Right renal pelvis (tissue), 4 donors: ENCODE measurements at regions not wholly inside any gene's neighbourhood (a gene's known extent, or its start where the extent isn't known, plus 50 kb on each side); places are given as distances from the start of the nearest gene placed in this dataset.
A peak's percentile ranks its signal among the peaks of the same experiment; 100 is the strongest.
"Not testable (repeated sequence)": the region's sequence is repeated elsewhere in the genome, so short reads cannot be mapped to it uniquely, and the experiment has no call there.

Source experiments
- DNase-seq, 4 donors: peaks; one replicate each; pipeline ENCODE4 v3.0.0-alpha.2; 2013; ENCODE audit warnings: low read depth in 4 of 4, low spot score in 3 of 4, missing footprints in 1 of 4

DNA sequence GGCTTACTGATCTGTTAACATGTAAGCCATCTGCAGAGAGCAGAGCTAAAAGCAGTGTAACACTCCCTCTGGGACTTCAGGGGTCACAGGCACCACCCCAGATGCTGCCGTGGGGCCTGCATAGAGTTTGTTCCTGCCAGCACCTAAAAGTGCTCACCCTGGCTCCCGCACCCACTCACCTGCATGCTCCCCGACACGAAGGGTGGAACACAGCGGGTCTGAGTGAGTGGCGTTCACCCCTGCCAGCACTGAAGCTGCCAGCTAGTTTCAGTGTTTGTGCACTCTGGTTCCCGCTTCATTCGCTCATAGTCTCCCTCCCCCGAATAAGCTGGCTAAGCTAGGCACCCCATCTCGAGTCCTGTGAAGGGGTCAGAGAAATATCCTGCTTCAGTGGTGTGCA is 1681.0 kb downstream of the NCAM2 start:
- DNase-seq, result no peak

DNA sequence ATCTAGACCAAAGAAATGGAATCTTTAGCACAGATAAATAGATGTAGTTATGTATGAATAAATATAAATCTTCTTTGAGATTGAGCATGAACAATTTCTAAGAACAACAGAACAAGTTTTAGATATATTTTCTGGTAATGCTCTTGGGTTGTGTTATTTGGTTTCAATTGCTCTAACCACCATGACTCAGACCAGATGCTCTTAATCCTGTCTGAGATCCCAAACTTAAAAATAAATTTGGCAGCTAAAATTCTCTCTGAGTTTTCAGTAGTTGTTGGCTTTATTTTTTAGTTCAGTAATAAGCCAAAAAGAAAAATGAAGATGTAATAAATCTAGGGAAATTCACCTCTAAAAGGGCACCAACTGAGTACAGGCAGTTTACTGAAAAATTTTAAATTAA is 1693.4 kb downstream of the NCAM2 start:
- DNase-seq, result no peak

DNA sequence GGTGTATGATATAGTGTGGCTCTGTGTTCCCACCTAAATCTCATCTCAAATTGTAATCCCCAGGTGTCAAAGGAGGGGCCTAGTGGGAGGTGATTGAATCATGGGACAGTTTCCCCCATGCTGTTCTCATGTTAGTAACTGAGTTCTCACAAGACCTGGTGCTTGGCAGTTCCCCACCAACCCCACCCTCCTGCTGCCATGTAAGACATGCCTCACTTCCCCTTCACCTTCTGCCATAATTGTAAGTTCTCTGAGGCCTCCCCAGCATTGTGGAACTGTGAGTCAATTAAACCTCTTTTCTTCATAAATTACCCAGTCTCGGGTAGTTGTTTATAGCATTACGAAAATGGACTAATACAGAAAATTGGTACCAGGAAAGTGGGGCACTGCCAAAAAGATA is 1705.3 kb downstream of the NCAM2 start:
- no peak for DNase-seq

DNA sequence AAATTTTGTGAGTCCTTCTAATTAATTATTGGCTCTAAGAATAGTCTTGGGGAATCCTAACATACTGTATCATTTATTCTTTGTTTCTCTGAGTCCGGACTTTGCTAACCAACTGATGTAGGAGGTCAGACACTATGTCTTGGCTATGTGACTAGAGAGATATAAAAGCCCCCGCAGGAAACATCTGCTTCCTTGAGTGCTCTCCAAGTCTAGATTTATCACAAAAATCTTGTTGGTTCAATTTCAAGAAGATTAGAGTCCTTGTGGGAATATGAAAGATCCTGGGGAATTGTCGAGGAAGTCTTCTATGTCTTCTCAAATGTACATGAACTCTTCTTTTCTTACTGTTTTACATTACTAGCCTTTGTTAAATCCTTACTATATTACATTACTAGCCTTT is 1712.5 kb downstream of the NCAM2 start:
- DNase-seq, result no peak

DNA sequence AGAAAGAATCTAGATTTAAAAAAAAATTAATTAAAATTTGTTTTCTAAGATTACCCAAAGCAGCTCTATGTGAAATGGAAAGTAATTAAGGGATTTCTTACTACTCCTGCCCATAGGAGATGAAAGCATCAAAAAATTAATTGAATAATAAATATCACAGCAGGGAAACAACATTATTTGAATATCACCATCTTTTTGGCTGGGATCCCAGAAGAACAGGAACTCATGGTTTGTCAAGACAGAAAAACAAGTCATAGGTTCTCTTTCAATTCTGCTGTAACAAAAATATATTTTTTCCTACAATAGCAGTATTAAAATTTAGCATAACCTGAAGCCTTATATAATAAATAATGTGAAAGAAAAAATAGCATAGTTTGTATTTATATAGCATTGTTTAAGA is 1713.4 kb downstream of the NCAM2 start:
- DNase-seq, result no peak

DNA sequence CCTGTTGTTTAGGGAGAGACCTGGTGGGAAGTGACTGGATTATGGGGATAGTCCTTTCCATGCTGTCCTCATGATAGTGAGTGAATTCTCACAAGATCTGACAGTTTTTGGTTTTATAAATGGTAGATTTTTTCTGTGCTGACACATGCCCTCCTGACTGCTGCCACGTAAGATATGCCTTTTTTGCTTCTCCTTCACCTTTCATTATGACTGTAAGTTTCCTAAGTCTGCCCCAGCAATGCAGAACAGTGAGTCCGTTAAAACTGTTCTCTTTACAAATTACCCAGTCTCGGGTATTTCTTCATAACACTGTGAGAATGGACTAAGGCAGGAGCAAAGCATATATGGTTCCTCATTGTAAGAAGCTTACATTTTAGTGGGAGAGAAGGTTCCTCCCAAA is 1727.2 kb downstream of the NCAM2 start:
- no peak for DNase-seq

DNA sequence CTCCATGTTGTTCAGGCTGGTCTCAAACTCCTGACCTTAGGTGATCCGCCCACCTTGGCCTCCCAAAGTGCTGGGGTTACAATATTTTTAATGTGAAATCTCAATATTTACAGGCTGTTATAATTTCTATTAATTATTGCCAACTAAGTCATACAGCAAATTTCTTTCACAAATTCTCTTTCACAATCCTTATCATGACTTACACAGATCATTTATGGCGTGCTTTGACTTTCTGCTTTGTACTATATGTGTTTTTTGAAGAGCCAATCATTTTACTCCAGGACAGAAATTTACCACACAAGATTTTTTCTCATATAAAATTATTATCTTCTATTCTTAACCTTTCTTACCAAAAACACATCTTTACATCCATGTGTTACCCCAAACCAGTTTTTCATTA is 1729.9 kb downstream of the NCAM2 start:
- DNase-seq, result no peak

DNA sequence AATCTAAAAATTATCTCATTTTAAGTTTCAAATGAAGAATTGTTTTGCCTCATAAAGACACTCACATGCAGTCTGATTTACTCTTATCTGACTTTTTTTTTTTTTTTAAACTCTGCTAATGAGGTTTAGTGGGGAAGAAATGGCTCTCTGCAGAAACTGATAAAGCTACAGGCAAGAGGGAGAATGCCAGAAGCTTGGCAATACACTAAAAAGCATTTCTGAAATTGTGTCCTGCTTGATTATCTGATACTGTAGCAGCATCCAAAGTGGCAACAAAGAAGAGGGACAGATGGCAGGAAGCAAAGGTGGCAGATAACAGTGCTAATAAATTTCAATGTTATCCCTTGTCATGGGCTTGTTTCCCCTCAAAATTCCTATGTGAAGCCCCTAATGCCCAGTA is 1744.9 kb downstream of the NCAM2 start:
- no peak for DNase-seq

DNA sequence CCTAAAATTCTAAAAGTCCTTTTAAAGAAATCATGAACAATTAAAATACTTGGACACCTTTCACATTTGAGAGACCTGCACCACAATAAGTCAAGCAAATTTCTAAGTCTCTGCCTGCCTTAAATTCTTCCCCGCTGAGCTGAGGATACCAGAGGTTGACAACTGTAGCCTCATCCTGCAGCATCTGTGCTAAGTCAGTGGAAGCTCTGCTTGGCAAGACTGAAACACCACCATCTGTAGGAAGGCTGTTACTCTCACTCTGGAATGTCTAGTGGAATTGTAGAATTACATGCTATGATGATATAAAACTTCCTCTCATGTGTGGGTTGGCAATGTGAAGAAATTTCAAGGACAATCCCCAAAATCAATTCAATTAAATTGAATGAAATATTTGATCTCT is 1756.5 kb downstream of the NCAM2 start:
- no peak for DNase-seq

DNA sequence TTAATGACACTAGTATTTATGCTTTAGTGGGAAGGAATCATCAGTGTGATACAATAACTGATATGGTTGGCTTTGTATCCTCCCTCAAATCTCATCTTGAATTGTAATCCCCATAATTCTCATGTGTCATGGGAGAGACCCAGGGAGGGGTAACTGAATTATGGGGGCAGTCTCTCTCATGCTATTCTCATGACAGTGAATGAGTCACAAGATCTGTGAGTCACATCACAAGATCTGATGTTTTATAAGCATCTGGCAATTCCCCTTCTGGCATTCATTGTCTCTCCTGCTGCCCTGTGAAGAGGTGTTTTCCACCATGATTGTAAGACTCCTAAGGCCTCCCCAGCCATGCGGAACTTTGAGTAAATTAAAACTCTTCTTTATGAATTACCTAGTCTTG is 1760.3 kb downstream of the NCAM2 start:
- DNase-seq, result no peak

DNA sequence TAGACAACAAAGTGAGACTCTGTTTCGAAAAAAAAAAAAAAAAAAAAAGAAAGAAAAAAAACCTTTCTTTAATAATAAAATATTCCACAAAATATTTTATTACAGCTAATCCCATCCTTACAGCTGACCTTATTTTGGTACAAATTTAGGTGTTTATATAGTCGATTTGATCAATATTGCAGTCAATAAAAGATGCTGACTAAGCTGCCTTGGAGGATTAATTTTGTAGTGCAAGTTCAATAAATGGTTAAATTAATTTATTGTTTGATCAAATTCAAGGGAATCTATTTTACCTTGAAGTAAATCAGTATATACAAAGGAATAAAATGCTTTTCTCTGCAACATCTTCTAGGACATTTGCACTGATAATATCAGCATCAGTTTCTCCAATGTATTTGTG is 1764.3 kb downstream of the NCAM2 start:
- no peak for DNase-seq

DNA sequence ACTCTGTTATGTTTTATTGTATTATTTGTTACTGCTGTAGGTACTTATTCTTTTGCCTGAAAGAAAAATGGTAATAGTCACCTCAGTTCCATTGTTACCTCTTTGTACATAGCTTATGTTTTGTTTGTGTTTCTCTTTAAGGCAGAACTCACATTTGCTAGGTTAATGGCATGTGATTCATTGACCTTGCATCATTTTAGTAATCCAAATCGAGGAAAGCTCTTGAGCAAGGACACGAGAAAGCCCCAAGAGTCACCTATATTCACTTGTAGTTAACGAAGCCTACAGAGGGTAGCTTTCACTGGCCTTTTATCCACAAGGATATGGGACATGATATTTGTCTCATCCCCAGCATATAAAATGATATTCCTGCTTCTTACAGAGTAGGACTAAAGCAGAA is 1765.2 kb downstream of the NCAM2 start:
- DNase-seq, result no peak

DNA sequence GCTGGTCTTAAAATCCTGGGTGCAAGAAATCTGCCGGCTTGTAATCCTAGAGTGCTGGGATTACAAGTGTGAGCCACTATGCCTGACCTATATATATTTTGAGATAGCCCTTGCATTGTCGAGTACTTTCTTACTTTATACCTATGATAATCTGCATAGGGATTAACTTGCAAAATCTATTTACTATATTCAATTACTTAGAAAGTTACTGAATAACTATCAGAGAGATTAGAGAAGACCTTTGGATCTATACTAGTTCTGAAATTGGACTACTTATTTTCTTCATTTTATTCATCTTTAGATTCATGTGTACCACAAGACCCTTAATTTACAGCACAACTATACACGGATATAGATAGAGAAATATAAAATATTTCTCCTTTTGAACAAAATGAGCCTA is 1766.0 kb downstream of the NCAM2 start:
- DNase-seq, result no peak

DNA sequence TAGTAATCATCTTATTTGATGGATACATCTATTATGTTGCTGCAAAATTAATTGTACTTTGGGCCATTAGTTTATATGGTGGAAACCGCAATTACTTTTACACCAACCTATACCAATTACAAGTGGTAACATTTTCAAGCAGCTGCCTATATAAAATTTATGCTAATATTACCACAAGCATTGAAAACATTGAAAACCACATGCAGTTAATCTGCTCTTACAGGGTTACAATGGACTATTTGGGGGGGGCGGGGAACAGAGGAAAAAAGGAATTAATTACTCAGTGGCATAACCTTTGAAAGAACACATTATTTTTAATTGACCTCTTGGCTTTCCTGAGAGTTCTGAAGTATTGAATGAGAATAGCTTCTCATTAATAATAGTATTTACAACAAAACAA is 1793.2 kb downstream of the NCAM2 start:
- DNase-seq, result no peak

DNA sequence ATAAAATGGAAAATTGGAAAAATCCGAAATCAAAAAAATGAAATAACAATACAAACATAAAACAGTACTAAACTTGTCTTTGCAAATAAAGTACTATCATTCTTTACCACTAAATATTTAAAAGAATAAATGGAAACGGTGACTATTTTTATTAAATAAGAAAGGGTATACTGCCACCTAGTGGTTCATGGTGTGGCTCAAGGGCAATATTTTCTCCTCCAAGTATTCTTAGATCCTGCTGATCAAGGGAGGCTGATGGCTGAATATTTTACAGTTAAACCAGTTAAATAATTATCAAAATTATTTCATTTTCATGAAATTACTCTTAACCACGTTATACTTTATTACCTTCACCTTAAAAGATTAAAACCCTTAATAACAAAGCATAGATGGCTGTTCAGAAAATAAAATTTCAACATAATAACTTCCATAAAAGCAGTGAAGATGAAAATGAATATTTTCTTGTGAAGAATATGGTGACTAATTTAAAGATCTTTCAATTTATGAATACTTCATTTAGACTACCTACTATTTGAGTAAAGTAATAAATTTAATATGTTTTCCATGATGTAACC is 1793.9 kb downstream of the NCAM2 start:
- DNase-seq, result peak; percentile 8 to 35 (median 16)

DNA sequence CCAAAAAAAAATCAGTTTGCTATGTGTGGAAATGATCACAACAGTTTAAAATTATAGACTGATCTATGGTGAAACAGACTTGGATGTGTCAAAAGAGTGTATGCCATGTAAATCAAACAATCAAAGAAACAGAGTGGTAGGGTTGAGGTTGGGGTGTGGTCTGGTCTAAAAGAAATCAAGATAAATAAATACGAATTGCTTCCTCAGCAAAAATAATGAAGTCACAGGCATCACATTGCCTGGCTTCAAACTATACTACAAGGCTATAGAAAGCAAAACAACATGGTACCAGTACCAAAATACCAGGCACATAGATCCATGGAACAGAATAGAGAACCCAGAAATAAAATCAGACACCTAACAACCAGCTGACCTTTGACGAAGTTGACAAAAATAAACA is 1796.9 kb downstream of the NCAM2 start:
- DNase-seq, result no peak

DNA sequence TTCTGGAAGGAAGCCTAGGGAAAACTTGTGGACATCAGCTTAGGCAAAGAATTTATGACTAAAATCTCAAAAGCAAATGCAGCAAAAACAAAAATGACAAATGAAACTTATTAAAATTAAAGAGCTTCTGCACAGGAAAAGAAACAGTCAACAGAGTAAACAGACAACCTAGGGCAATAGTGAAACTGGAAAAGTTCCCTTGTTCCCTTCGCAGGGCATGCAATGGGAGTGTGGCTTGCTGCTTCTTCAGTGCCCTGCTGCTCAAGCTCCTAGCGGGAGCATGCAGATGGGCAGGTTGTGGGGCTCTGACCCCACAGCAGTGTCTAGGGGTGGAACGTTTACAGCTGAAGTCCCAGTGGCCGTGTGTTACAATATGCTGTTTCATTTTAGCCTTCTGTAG is 1797.4 kb downstream of the NCAM2 start:
- no peak for DNase-seq

DNA sequence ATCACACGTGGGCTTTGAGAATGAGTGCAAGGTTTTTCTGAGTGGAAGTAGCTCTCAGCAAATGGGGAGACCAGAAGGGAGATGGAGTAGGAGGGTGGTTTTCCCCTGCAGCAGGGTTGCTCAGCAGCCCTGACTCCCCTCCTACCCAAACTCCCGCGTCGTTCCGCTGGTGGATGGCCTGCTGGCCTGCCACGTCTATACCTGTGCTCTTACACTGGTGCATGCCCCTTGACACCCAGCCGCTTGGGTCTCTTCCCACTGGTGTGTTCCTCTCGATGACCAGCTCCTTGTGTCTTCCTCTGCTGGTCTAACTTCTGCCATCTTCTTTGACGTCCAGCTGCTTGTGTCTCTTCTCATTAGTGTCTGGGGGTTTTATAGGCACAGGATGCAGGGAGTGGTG is 1797.9 kb downstream of the NCAM2 start:
- DNase-seq, result no peak

DNA sequence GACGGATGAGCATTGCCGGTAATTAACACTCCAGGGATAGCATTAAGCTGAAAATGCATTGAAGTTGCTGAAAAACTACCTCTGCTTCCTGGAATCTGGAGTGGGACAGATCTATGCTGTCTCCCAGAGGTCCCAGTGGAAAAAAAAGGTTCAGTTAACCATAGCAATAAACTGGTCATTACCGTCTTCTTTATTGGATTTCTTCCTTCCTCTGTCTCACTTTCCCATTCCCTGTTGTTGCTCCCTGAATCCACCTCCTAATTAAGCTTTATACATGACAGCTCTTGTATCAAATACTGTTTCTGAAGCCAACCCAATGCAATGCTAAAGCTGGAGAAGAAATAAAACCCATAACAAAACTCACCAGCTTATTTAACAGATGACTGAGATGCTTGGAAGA is 1805.9 kb downstream of the NCAM2 start:
- no peak for DNase-seq

DNA sequence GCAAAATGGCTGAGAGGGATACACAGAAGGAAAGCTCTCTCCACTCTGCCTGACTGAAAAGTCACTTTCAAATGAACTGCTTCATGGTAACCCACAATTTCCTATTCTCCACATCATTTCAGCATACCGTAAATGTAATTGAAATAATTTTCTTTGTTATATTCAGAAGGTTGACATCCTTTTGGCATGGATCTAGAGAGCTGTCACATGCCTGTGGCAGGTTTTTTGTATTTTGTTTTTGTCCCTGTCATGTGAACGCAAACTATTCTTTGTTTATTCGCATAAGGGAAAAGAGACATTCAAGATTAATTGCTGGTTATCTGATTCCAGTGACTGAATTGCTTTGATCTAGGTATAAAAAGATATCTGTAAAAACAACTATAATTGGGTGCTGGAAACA is 1808.1 kb downstream of the NCAM2 start:
- DNase-seq, result no peak

DNA sequence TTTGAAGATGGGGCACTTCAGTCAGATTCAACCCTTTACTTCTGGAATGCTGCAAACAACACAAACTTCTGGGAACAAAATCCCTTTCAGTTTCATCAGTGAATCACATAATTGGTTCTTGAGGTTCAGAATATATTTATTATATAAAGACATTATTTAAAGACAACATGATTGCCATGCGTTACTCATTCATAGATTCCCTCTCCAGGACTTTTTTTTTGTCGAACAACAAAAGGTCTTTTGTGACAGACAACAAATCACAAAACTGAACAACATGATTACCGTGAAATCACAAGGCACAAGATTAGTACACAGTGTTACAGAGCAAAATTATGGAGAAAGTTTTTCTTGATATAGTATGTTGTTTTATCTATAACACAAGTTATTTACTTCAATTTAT is 1815.0 kb downstream of the NCAM2 start:
- no peak for DNase-seq

DNA sequence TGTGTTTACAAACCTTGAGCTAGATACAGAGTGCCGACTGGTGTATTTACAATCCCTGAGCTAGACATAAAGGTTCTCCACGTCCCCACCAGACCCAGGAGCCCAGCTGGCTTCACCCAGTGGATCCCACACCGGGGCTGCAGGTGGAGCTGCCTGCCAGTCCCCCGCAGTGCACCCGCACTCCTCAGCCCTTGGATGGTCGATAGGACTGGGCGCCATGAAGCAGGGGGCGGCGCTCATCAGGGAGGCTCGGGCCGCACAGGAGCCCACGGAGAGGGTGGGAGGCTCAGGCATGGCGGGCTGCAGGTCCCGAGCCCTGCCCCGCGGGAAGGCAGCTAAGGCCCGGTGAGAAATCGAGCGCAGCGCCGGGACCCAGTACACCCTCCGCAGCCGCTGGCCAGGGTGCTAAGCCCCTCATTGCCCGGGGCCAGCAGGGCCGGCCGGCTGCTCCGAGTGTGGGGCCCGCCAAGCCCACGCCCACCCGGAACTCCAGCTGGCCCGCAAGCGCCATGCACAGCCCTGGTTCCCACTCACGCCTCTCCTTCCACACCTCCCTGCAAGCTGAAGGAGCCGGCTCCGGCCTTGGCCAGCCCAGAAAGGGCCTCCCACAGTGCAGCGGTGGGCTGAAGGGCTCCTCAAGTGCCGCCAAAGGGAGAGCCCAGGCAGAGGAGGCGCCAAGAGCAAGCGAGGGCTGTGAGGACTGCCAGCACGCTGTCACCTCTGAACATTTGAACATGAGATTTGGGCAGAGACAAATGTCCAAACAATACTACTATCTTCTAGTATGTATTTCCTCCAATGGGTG is 1820.7 kb downstream of the NCAM2 start:
- DNase-seq, result not testable (repeated sequence)

DNA sequence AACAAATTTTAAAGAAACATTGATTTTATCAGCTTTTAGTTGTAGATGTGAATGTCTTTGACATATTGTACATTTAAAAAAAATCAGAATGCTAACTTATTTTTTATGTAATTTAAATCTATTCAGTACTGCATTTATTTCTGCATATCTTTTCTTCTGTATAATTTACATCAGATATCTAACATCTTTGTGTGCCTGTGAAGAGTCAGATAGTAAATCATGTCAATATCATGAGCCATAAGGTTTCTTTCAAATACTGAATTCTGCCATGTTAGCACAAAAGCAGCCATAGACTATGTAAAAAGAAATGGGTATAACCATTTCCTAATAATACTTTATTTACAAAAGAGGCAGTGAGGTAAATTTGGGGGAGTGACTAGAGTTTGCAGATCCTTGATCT is 1829.2 kb downstream of the NCAM2 start:
- no peak for DNase-seq
